ENCODE measurements at regions not wholly inside any gene's neighbourhood (a gene's known extent, or its start where the extent isn't known, plus 50 kb on each side); places are given as distances from the start of the nearest gene placed in this dataset.
"Not testable (repeated sequence)": the region's sequence is repeated elsewhere in the genome, so short reads cannot be mapped to it uniquely, and the experiment has no call there.

DNA sequence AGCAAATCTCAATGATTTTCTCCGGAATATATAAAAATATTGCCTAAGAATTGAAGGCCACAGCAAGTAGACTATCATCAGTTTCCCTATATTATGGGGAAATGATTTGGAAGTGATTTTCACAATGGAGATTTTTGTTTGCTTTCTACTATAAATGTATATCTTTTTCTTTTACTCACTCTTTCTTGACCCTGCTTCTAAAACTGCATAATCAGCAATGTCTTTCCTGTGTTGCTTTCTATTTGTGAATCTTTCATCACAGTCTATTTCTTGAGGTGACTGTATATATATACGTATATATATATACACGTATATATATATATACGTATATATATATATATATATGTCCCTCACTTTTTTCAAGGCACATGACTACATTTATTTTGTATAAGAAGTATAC is 622.6 kb downstream of the DTWD2 start:
- DNase-seq: no peak

DNA sequence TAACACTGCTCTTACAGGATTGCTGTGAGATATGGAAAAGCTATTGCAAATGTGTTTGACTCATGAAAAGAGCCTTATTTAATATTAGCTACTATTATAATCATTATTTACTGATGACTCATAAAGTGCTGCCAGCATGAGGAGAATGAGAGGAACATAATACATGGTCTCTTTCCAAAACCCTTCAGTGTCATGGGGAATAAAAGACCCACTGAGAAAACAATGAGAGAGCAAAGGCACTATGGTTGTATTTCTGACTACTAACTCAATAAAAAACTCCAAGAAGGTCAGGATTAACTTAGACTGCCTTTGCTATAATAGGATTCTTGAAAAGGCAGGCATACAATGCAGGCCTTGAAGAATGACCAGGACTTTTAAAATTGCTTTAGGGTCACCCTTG is 633.5 kb downstream of the DTWD2 start:
- DNase-seq: no peak

- no peak for DNase-seq
Observed at GRCh38 chr5:118353970-118354369, 634.4 kb downstream of the DTWD2 start.

- DNase-seq: no peak
Observed at GRCh38 chr5:118336468-118336867, 651.9 kb downstream of the DTWD2 start.

- no peak for DNase-seq
Observed at GRCh38 chr5:118327389-118327788, 661.0 kb downstream of the DTWD2 start.

DNA sequence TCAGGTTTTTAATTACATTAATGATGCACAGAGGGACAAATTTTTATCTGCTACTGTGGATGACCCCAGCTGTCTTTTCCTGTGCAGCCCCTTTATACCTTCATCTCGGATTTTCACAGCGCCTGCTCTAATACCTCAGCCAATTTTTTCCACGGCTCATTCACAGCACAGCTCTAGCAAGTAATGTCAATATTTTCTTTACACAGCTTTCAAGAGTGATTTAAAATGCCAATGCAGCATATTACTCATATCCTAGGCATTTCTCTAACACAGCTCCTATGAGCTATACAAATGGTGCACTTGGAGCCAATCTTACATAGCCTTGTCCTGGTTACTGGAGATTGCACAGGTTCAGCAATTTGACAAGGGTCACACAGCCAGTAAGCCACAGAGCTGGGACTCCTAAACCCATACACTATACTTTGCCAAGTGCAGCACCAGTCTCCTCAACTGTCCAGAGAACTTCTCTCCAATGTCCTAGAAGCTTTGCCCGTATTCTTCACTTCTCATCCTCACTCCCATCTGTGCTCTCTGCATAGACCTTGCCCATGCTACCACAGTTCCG is 661.8 kb downstream of the DTWD2 start:
- DNase-seq: no peak

- no peak for DNase-seq
Observed at GRCh38 chr5:118325931-118326330, 662.4 kb downstream of the DTWD2 start.

DNA sequence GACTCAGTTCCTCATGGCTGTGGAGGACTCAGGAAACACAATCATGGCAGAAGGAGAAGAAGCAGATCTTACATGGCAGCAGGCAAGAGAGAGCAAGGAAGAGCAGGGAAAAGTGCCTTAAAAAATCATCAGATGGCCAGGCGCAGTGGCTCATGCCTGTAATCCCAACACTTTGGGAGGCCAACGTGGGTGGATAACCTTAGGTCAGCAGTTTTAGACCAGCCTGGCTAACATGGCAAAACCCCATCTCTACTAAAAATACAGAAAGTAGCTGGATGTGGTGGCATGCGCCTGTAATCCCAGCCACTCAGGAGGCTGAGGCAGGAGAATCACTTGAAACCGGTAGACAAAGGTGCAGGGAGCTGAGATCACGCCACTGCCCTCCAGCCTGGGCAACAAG is 664.6 kb downstream of the DTWD2 start:
- DNase-seq: not testable (repeated sequence)

- DNase-seq: no peak
Observed at GRCh38 chr5:118321081-118321480, 667.3 kb downstream of the DTWD2 start.

GRCh38 chr5:118320121-118320520 is 668.2 kb downstream of the DTWD2 start:
- DNase-seq: no peak

- no peak for DNase-seq
Observed at GRCh38 chr5:118314931-118315330, 673.4 kb downstream of the DTWD2 start.

GRCh38 chr5:118311103-118311819 is 677.1 kb downstream of the DTWD2 start:
- no peak for DNase-seq

DNA sequence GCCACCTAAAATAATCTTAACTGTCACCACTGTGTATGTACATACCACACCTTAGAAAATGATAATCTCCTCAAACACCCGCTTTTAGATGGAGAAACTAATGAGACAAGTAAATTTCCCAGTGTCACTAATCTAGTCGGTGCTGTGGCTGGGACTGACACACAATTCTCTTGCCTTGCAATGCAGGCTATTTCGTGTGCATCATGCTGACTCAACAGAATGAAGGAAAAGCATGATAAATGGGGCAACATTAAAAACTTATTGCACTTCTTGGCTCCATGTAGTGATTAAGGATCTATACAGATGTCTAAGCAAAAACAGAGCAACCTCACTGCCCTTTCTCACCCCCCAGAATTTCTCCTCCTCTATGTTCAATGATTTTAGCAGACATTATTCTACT is 677.9 kb downstream of the DTWD2 start:
- DNase-seq: no peak

- no peak for DNase-seq
Observed at GRCh38 chr5:118303296-118303695, 685.1 kb downstream of the DTWD2 start.

GRCh38 chr5:118302786-118303185 is 685.6 kb downstream of the DTWD2 start:
- DNase-seq: no peak

DNA sequence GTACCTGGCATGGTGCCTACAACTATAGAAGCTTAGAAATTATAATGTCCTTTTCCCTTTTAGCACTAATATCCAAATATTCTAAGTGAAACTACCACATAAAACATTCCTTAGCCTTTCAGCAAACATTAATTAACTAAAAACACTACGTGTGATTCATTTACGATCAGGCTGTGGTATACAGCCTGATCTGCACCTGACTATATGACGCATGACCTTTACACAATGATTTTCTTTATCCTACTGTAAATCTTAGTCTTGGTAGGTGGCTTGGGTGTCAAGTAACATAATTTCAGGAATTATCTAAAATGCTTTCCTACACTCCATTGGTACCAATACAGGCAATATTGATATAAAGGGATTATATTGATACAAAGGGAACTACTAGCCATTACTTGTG is 686.7 kb downstream of the DTWD2 start:
- no peak for DNase-seq

- no peak for DNase-seq
Observed at GRCh38 chr5:118295045-118295444, 693.3 kb downstream of the DTWD2 start.

GRCh38 chr5:118293378-118293777 is 695.0 kb downstream of the DTWD2 start:
- no peak for DNase-seq

DNA sequence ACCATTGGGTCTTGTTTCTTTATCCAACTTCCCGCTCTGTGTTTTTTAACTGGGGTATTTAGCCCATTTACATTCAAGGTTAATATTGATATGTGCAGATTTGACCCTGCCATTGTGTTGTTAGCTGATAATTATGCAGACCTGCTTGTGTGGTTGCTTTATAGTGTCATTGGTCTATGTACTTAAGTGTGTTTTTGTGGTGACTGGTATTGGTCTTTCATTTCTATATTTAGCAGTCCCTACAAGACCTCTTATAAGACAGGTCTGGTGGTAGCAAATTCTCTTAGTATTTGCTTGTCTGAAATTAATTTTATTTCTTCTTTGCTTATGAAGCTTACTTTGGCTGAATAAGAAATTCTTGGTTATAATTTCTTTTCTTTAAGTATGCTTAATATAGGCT is 698.1 kb downstream of the DTWD2 start:
- no peak for DNase-seq

DNA sequence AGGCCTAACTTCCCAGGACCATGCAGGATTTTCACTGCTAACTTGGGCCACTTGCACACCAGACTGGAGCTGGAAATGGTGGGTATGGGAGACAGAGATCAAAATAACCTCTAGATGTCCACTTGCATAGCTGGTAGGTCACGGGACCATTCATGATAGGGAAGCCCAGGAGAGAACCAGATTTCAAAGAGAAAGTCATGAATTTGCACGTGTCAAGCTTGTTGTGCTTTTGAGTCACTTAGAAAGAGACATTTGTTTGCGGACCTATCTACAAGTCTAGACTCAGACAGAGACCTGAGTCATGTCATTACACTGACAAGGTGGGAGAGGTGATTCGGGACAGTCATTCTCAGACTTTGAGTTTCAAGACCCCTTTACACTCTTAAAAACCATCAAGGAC is 704.1 kb downstream of the DTWD2 start:
- not testable (repeated sequence) for DNase-seq

DNA sequence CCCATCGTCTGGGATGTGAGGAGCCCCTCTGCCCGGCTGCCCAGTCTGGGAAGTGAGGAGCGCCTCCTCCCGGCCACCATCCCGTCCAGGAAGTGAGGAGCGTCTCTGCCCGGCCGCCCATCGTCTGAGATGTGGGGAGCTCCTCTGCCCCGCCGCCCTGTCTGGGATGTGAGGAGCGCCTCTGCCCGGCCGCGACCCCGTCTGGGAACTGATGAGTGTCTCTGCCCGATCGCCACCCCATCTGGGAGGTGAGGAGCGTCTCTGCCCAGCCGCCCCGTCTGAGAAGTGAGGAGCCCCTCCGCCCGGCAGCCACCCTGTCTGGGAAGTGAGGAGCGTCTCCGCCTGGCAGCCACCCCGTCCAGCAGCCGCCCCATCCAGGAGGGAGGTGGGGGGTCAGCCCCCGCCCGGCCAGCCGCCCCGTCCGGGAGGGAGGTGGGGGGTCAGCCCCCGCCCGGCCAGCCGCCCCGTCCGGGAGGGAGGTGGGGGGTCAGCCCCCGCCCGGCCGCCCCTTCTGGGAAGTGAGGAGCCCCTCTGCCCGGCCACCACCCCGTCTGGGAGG is 705.8 kb downstream of the DTWD2 start:
- DNase-seq: not testable (repeated sequence)

- DNase-seq: no peak
Observed at GRCh38 chr5:118279540-118280294, 708.6 kb downstream of the DTWD2 start.

GRCh38 chr5:118270526-118270925 is 717.8 kb downstream of the DTWD2 start:
- no peak for DNase-seq

DNA sequence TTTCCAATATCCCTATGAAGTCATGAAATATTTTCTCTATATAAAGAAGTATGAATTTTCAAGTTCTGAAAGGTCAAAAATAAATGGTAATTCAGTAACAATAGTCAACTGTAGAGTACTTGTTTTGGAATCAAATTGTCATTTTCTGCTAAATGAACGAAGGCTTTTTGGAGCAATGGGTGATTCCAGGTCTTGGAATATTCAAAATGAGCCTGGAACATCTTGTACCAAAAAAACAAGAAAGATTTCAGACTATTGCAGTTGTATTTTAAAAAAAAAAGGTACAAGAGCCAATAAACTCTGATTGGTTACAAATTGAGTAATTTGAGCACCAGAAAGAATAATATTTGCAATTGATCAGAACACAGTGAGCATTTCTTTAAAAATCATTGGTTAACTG is 730.1 kb downstream of the DTWD2 start:
- no peak for DNase-seq
